SK-N-MC (cell line): ENCODE measurements at regions not wholly inside any gene's neighbourhood (a gene's known extent, or its start where the extent isn't known, plus 50 kb on each side); places are given as distances from the start of the nearest gene placed in this dataset.

ENCODE experiments used
- EZH2 ChIP-seq: fragments of 200-600 bp; sonication (generic); IDR thresholded peaks from one replicate; pipeline ENCODE4 v1.6.1; 2017; ENCODE audit warnings: antibody characterized with exemption
- FOXP2 ChIP-seq: optimal IDR thresholded peaks from 2 replicates; pipeline ENCODE3; 2011; ENCODE audit warnings: mild to moderate bottlenecking, moderate library complexity; ENCODE audit not compliant: insufficient read depth; ENCODE audit errors: extremely low read length, control extremely low read depth
- POLR2AphosphoS5 ChIP-seq: IDR thresholded peaks from 2 replicates; pipeline ENCODE4 v1.6.1; 2012; ENCODE audit warnings: mild to moderate bottlenecking, low read depth, low read length, borderline replicate concordance

- TF ChIP-seq EZH2 (no peak), POLR2AphosphoS5 (no peak), FOXP2 (no peak)
Observed at GRCh38 chr6:93927731-93928130, 508.4 kb upstream of the EPHA7 start.
